Activated CD4-positive, alpha-beta T cell treated with anti-CD3 and anti-CD28 coated beads for 36 hours (primary cell): ENCODE measurements at regions not wholly inside any gene's neighbourhood (a gene's known extent, or its start where the extent isn't known, plus 50 kb on each side); places are given as distances from the start of the nearest gene placed in this dataset.
"Not testable (repeated sequence)": the region's sequence is repeated elsewhere in the genome, so short reads cannot be mapped to it uniquely, and the experiment has no call there.

ENCODE experiments used
- ATAC-seq: fragments of 200-7000 bp; cut with Tn5 transposase; one replicate; pipeline ENCODE4 v1.10.0; 2021; ENCODE audit warnings: mild to moderate bottlenecking, moderate library complexity
- CTCF ChIA-PET: fragments of 350-600 bp; sonication (Branson Sonifier 250); formaldehyde crosslinking; loops from one replicate; lab custom pipeline; 2021; ENCODE audit warnings: antibody characterized with exemption; lab: Charles Lee
- POLR2A ChIA-PET: fragments of 350-600 bp; sonication (Branson Sonifier 250); formaldehyde crosslinking; loops from one replicate; lab custom pipeline; 2021; ENCODE audit warnings: antibody characterized with exemption, inconsistent platforms; lab: Charles Lee
- DNase-seq: peaks from one replicate; pipeline ENCODE4 v3.0.0-alpha.2; 2020
- H3K27ac Mint-ChIP-seq: one replicate; pipeline ENCODE4 v1.8.0; 2021; ENCODE audit warnings: mixed read lengths
- H3K27me3 Mint-ChIP-seq: one replicate; pipeline ENCODE4 v1.8.0; 2021; ENCODE audit warnings: mixed read lengths
- H3K36me3 Mint-ChIP-seq: one replicate; pipeline ENCODE4 v1.8.0; 2021; ENCODE audit warnings: low read depth, mixed read lengths
- H3K4me1 Mint-ChIP-seq: one replicate; pipeline ENCODE4 v1.8.0; 2021; ENCODE audit warnings: mixed read lengths
- H3K4me3 Mint-ChIP-seq: one replicate; pipeline ENCODE4 v1.8.0; 2021; ENCODE audit warnings: mild to moderate bottlenecking, moderate library complexity, mixed read lengths
- H3K9me3 Mint-ChIP-seq: one replicate; pipeline ENCODE4 v1.8.0; 2021; ENCODE audit warnings: low read depth, mixed read lengths
- intact Hi-C, 2 experiments: fragments of 100-400 bp; cut with DNase I in 1 of 2; cut with micrococcal nuclease in 1 of 2; formaldehyde crosslinking; loops; one replicate each; pipeline versions ENCODE4 v1.14.2 to v1.15.1; 2022 to 2024; cut with DNase I, micrococcal nuclease

DNA sequence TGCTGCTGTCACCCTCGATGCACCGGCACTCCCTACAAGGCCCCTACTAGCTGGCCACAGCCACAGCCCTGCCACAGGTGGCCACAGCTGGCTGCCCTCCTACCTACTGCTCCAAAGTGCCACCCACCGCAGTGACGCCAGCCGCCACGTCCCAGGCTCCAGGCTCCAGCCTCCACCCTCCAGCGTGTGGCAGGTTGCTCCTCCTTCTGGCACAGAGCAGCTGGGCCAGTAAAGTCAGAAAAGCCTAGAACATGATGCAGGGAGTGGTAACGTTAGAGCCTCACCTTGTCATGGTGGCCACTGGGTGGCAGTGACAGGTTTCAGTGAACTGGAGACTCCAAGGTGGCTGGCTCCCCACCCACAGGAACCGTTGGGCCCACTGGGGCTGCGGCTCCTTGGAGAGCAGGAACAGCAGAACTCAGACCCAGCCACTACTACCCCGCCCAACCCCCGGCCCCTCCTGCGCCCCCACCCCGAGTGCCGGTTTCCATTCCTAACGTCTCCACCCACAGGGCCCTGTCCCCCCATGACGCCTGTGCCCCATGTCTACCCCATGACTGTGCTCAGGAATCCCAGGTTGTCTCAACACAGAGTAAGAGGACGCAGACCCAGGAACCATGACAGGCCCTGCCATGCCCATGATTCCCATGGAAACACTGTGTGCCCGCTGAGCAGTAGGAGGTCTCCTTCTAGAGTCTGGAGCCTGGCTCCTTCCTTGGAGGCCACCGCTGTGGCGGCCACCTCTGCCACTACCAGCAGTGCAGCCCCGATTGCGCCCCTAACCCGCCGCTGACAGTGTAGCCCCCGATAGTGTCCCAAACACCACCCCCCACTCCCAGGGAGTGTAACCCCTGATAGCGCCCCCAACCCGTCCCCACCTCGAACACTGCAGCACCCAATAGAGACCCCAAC lies 52.3 kb upstream of the ZNF33B start:
- CTCF ChIA-PET: no interaction called here
- Mint-ChIP-seq H3K27ac (no peak overlapping the region), H3K4me3 (no peak overlapping the region), H3K27me3 (peaks cover 2% of the 10 kb centered on the region), H3K4me1 (no peaks in the 10 kb centered on the region), H3K36me3 (no peaks in the 10 kb centered on the region), H3K9me3 (no peaks in the 10 kb centered on the region)
- intact Hi-C loops: no loop called here
- DNase-seq (peak; percentile 8), ATAC-seq (no peak)
- POLR2A ChIA-PET: no interaction called here

DNA sequence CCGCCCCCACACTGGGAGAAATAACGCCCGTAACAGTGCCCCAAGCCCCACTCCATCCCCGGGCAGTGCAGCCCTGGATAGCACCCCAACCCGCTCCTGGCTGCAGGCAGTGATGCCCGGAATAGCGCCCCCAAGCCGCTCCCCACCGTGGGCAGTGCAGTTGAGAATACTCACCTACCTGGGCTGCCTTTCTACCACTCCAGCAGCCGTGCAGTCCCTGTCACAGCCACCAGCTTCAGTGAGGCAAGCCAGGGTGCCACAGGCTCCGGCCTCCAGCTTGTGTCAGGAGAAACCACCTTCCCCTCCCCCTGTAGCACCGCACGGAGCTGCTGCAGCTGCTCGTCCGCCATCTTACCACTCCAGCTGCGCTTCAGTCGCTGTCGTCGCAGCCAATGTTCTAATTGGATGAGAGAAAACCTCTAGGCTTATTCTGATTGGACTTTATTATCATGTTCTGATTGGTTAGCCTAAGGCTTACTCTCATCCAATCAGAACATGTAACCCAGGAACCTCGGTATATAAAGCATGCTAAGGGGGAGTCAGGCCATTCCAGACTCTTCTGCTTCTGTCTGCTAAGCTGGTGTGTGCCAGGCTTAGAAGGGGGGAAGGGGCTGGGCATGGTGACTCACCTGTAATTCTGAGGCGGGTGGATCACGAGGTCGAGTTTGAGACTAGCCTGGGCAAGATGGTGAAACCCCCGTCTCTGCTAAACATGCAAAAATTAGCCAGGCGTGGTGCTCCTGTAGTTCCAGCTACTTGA lies 53.2 kb upstream of the ZNF33B start:
- no peak for DNase-seq
- H3K27me3 Mint-ChIP-seq: peaks cover 2% of the 10 kb centered on the region
- no peaks in the 10 kb centered on the region for H3K4me1 Mint-ChIP-seq
- CTCF ChIA-PET: no interaction called here
- intact Hi-C loops: no loop called here
- no peak overlapping the region for H3K27ac Mint-ChIP-seq
- H3K4me3 Mint-ChIP-seq: no peak overlapping the region
- H3K9me3 Mint-ChIP-seq: no peaks in the 10 kb centered on the region
- POLR2A ChIA-PET: no interaction called here
- ATAC-seq: no peak
- no peaks in the 10 kb centered on the region for H3K36me3 Mint-ChIP-seq

DNA sequence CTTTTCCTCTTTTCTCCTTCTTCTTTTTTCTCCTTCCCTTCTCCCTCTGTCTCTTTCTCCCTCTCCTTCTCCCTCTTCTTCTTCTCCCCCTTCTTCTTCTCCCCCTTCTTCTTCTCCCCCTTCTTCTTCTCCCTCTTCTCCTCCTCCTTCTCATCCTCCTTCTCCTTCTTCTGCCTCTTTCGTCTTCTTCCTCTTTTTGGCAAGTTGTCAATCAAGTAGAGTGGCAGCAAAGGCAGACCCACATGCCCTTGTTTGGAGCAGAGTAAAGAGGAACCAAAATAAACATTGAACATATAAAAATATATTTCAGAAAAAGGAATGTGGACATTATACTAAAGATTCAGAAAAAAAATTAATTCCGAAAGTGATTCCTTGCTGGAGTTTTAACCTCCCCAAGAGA lies 59.6 kb upstream of the ZNF33B start:
- ATAC-seq: no peak
- intact Hi-C loops: no loop called here
- no peaks in the 10 kb centered on the region for H3K4me1 Mint-ChIP-seq
- H3K36me3 Mint-ChIP-seq: no peaks in the 10 kb centered on the region
- H3K4me3 Mint-ChIP-seq: no peak overlapping the region
- POLR2A ChIA-PET: no interaction called here
- CTCF ChIA-PET: no interaction called here
- DNase-seq: no peak
- no peaks in the 10 kb centered on the region for H3K9me3 Mint-ChIP-seq
- no peak overlapping the region for H3K27ac Mint-ChIP-seq
- peaks cover 23% of the 10 kb centered on the region for H3K27me3 Mint-ChIP-seq

DNA sequence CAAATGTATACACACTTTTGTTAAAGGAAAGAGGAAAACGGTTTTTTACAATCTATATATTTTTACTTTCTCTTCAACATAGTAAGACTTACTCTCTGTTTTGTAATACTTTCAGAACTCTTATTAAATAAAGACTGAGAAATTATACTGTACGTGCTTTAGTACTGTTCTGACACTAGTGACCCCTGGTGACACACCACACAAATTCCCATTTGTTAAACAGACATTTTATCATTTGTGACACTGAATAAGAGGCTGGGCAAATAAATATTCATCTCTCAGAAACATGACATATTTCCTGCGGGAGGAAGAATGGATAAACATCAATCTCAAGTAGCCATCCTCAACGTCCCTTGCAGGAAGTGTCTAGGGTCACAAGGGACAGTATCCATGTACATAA lies 68.9 kb upstream of the ZNF33B start:
- Mint-ChIP-seq H3K4me1 (no peaks in the 10 kb centered on the region), H3K36me3 (no peaks in the 10 kb centered on the region), H3K27ac (no peak overlapping the region), H3K9me3 (no peaks in the 10 kb centered on the region), H3K4me3 (no peak overlapping the region), H3K27me3 (peaks cover 25% of the 10 kb centered on the region)
- ATAC-seq: no peak
- no peak for DNase-seq
- ChIA-PET CTCF (no interaction called here), POLR2A (no interaction called here)
- intact Hi-C loops: no loop called here

DNA sequence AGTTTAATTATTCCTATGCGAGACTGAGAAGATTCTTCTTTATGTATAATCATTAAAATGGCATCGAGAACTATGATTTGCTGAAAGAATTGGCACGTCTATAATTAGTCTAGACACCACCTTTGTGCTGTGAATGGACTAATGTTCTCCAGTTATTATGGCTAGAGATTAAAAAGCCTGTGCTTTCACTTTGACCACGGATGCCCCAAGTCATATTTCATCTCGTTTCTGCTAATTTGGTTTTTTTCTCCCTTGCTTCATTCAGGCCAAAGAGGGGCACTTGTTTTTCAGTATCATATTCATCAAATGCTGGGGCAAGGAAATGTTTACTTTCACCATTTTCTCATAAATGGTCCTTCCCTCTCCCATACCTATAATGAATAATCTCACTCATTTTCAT lies 63.3 kb upstream of the BMS1 start:
- POLR2A ChIA-PET, DNase-seq, CTCF ChIA-PET, H3K27ac Mint-ChIP-seq, H3K4me1 Mint-ChIP-seq, H3K36me3 Mint-ChIP-seq, intact Hi-C loops, H3K4me3 Mint-ChIP-seq, ATAC-seq, H3K9me3 Mint-ChIP-seq: not testable (repeated sequence)
- H3K27me3 Mint-ChIP-seq: peaks cover 15% of the 10 kb centered on the region

DNA sequence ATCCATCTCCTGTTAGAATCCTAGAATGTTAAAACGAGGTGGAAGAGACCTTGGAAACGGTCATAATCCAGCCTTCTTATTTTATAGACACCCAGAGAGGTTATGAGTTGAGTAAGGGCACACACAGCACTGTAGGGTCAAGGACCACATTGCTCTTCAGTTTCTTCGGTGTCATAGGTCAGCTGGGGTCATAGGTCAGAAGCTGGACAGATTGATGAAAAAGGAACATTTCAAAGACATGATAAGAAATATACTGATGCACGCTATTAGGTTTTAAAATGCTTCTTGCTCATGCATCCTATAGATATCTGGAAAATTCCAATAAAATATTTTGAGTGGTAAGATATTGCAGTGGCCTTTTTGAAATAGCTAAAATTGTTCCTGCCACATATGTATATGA lies 60.0 kb upstream of the BMS1 start:
- intact Hi-C loops: no loop called here
- Mint-ChIP-seq H3K4me3 (no peak overlapping the region), H3K4me1 (no peaks in the 10 kb centered on the region), H3K27me3 (peaks cover 15% of the 10 kb centered on the region), H3K9me3 (no peaks in the 10 kb centered on the region), H3K27ac (no peak overlapping the region), H3K36me3 (no peaks in the 10 kb centered on the region)
- no peak for ATAC-seq
- CTCF ChIA-PET: no interaction called here
- POLR2A ChIA-PET: no interaction called here
- no peak for DNase-seq

DNA sequence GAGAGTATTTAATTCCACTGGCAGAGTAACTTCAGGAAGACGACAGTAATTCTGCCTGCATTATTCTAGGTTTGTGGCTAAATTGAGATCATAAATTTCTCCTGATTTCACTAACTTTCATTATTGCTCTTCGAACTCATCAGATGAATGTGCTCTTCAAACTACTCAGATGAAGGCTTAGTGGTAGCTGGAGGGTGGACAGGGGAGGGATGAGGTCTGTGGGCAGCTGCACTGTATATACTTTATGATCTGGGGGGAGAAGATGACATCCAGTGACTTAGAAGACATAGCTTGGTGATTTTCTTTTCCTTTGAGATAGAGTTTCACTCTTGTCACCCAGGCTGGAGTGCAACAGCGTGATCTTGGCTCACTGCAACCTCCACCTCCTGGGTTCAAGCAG lies 59.0 kb upstream of the BMS1 start:
- POLR2A ChIA-PET, CTCF ChIA-PET, H3K9me3 Mint-ChIP-seq, H3K4me1 Mint-ChIP-seq, DNase-seq, intact Hi-C loops, H3K4me3 Mint-ChIP-seq, H3K36me3 Mint-ChIP-seq, H3K27ac Mint-ChIP-seq: not testable (repeated sequence)
- peaks cover 12% of the 10 kb centered on the region for H3K27me3 Mint-ChIP-seq
- ATAC-seq: peak; percentile 69

DNA sequence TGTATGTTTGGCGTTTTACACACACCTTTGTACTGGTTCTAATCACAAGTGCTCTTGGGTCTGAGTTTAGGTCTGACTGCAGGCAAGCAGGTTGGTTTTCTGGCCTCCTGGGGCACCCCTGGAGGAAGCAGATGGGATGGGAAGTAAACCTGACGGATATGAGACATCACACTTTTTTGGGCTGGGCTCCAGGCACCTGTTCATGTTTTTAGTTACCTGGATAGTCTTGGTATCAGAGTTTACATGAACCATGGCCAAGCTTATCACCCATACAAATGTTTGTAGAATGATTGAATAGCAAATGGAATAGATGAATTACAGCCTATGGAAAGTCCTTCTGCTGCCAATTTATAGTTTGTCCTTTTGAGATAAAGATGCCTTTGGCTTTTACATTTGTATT lies 57.9 kb upstream of the BMS1 start:
- peaks cover 14% of the 10 kb centered on the region for H3K27me3 Mint-ChIP-seq
- H3K27ac Mint-ChIP-seq, H3K36me3 Mint-ChIP-seq, intact Hi-C loops, ATAC-seq, CTCF ChIA-PET, H3K4me3 Mint-ChIP-seq, POLR2A ChIA-PET, DNase-seq, H3K9me3 Mint-ChIP-seq, H3K4me1 Mint-ChIP-seq: not testable (repeated sequence)

DNA sequence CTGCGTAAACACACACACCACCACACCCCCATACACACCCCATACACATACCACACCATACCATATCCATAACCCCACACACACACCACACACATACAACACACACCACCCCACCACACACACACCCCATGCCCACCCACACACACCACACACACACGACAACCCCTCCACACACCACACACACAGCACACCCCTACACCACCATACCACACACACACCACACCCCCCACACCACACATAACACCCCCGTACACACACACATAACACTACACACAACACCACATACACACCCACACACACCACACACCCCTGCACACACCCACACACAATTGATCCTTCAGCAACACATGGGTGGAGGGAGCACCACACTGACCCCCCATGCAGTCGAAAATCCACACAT lies 50.3 kb upstream of the BMS1 start:
- DNase-seq: no peak

More for the DNA sequence above, 50.3 kb upstream of the BMS1 start:
- H3K4me3 Mint-ChIP-seq: no peak overlapping the region
- intact Hi-C loops: no loop called here
- ChIA-PET CTCF (interaction anchor here (0.6 kb wide), 1 partner anchor 24 kb away, joined by 3 read pairs; no protein-coding TSS in a partner anchor), POLR2A (no interaction called here)
- ATAC-seq: no peak
- H3K27me3 Mint-ChIP-seq: peaks cover 18% of the 10 kb centered on the region
- H3K27ac Mint-ChIP-seq: no peak overlapping the region
- no peaks in the 10 kb centered on the region for H3K4me1 Mint-ChIP-seq
- no peaks in the 10 kb centered on the region for H3K9me3 Mint-ChIP-seq
- H3K36me3 Mint-ChIP-seq: no peaks in the 10 kb centered on the region
